ENCODE measurements at regions not wholly inside any gene's neighbourhood (a gene's known extent, or its start where the extent isn't known, plus 50 kb on each side); places are given as distances from the start of the nearest gene placed in this dataset.
A peak's percentile ranks its signal among the peaks of the same experiment; 100 is the strongest.

DNA sequence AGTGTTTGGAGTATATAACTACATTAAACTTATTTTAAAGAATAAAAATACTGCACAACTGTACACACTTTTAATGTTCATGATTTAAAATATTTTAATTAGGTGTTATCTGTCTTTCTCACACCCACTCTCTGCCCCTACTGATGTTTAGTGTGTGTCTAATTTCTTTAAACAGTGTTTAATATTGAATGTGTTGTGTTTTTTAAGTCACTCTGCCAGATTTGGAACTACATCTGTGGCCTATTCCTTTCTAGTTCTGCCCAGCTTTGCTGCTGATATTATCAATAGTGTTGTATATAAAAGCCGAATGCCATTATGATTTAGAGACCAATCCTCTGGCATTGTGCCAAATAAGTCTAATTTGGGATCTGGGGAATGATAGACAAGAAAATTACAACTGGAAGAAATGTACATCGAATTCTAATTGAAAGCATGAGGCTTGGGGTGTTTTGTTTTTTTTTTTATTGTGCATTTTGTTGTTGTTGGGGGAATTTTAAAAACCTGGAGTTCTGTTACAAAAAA, 398.0 kb downstream of the CPS1 start:
- no peak for DNase-seq (ENCODE audit: low read depth)
- no peak for TF ChIP-seq CTCF (IDR thresholded peaks at IDR 0.05; ENCODE audit: low read length, missing control alignments)
- H3K4me3 ChIP-seq (replicated peaks; ENCODE audit: low read depth, low read length), result no peak overlapping the region

DNA sequence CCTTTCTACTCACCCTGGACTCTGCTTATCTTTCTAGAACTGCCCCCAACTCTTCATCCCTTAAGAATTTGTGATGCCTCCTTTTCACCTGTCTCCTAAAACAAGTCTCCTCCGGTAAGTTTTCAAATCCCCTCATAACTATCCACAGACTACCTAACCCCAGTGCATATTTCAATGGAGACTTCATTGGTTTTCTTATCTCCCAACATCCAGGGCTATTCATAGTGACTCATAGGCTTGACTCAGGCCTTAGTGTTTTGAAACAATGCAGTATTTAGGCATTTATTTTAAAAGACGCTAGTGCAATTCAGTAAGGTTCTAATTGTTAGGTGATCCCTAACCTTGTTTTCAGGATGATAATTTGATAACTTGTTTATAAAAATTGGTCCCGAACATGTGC, 399.2 kb downstream of the CPS1 start:
- no peak for TF ChIP-seq CTCF (IDR thresholded peaks at IDR 0.05; ENCODE audit: low read length, missing control alignments)
- no peak overlapping the region for H3K4me3 ChIP-seq (replicated peaks; ENCODE audit: low read depth, low read length)
- peak; percentile 73 for DNase-seq (ENCODE audit: low read depth)

- TF ChIP-seq CTCF (IDR thresholded peaks at IDR 0.05; ENCODE audit: low read length, missing control alignments), result no peak
Measured at GRCh38 chr2:210956101-210956500, 399.7 kb downstream of the CPS1 start.

GRCh38 chr2:210961249-210961648, 404.9 kb downstream of the CPS1 start:
- peak; percentile 5 for DNase-seq (ENCODE audit: low read depth)
- no peak for TF ChIP-seq CTCF (IDR thresholded peaks at IDR 0.05; ENCODE audit: low read length, missing control alignments)

More at GRCh38 chr2:210956101-210956500, 399.7 kb downstream of the CPS1 start:
- no peak overlapping the region for H3K4me3 ChIP-seq (replicated peaks; ENCODE audit: low read depth, low read length)
- peak; percentile 13 for DNase-seq (ENCODE audit: low read depth)

GRCh38 chr2:210963386-210963785, 407.0 kb downstream of the CPS1 start:
- DNase-seq (ENCODE audit: low read depth), result no peak
- no peak overlapping the region for H3K4me3 ChIP-seq (replicated peaks; ENCODE audit: low read depth, low read length)
- TF ChIP-seq CTCF (IDR thresholded peaks at IDR 0.05; ENCODE audit: low read length, missing control alignments), result no peak

More at GRCh38 chr2:210961249-210961648, 404.9 kb downstream of the CPS1 start:
- no peak overlapping the region for H3K4me3 ChIP-seq (replicated peaks; ENCODE audit: low read depth, low read length)

- TF ChIP-seq CTCF (IDR thresholded peaks at IDR 0.05; ENCODE audit: low read length, missing control alignments), result no peak
- no peak overlapping the region for H3K4me3 ChIP-seq (replicated peaks; ENCODE audit: low read depth, low read length)
- DNase-seq (ENCODE audit: low read depth), result no peak
Measured at GRCh38 chr2:210964141-210964764, 407.9 kb downstream of the CPS1 start.

GRCh38 chr2:210965472-210965871, 409.1 kb downstream of the CPS1 start:
- no peak for TF ChIP-seq CTCF (IDR thresholded peaks at IDR 0.05; ENCODE audit: low read length, missing control alignments)
- no peak overlapping the region for H3K4me3 ChIP-seq (replicated peaks; ENCODE audit: low read depth, low read length)
- peak; percentile 29 for DNase-seq (ENCODE audit: low read depth)

Measured in fibroblast of pulmonary artery (primary cell).